ENCODE measurements at regions not wholly inside any gene's neighbourhood (a gene's known extent, or its start where the extent isn't known, plus 50 kb on each side); places are given as distances from the start of the nearest gene placed in this dataset.

GRCh38 chr2:47631792-47632398 is 61.1 kb upstream of the KCNK12 start:
- no peak for TF ChIP-seq CTCF (IDR thresholded peaks at IDR 0.05)
- TF ChIP-seq POLR2A (IDR thresholded peaks at IDR 0.05), result no peak
